ENCODE measurements at regions not wholly inside any gene's neighbourhood (a gene's known extent, or its start where the extent isn't known, plus 50 kb on each side); places are given as distances from the start of the nearest gene placed in this dataset.

GRCh38 chr13:67821606-67822005, 591.5 kb upstream of the PCDH9 start:
- H4K91ac ChIP-seq (replicated peaks; ENCODE audit: insufficient read length, low read length), result no peak overlapping the region
- TF ChIP-seq JUND (IDR thresholded peaks at IDR 0.05; ENCODE audit: low read length), result no peak
- TF ChIP-seq KDM4A (IDR thresholded peaks at IDR 0.05; ENCODE audit: low read depth, low read length, severe bottlenecking), result no peak
- TF ChIP-seq MAFK (IDR thresholded peaks at IDR 0.05; ENCODE audit: low read depth, low read length), result no peak
- H3K79me1 ChIP-seq (ENCODE audit: low read depth, low read length), result no peaks in the 10 kb centered on the region
- DNase-seq (ENCODE audit: low read depth in 1 of 2, low spot score in 2 of 2), result no peak
- H3K4me1 ChIP-seq (replicated peaks in 1 of 4; ENCODE audit: control insufficient read depth in 3 of 4, insufficient read depth in 4 of 4, low read length in 3 of 4), result no peaks in the 10 kb centered on the region
- H3K9me3 ChIP-seq (ENCODE audit: insufficient read depth in 2 of 2, low read depth in 1 of 2, low read length in 1 of 2), result no peaks in the 10 kb centered on the region
- H3K56ac ChIP-seq (replicated peaks; ENCODE audit: insufficient read length, low read depth, low read length), result no peak overlapping the region
- H3K4me2 ChIP-seq (ENCODE audit: insufficient read depth in 1 of 2, low read depth in 2 of 2, low read length in 2 of 2), result no peak overlapping the region
- H4K5ac ChIP-seq (ENCODE audit: insufficient read length, low read depth, low read length), result no peak overlapping the region
- no peaks in the 10 kb centered on the region for H3K23me2 ChIP-seq (ENCODE audit: low read depth, low read length)
- no peaks in the 10 kb centered on the region for H3K36me3 ChIP-seq (ENCODE audit: control insufficient read depth in 2 of 4, insufficient read depth in 4 of 4, low read length in 3 of 4)
- no peak overlapping the region for H2AK5ac ChIP-seq (ENCODE audit: low read depth, low read length)
- ChIA-PET CTCF (ENCODE audit: partially characterized antibody) (no interaction called here), POLR2A (ENCODE audit: partially characterized antibody) (no interaction called here)
- no peaks in the 10 kb centered on the region for H4K20me1 ChIP-seq (replicated peaks in 1 of 2; ENCODE audit: control insufficient read depth in 1 of 2, insufficient read depth in 2 of 2, low read length in 2 of 2)
- no peak overlapping the region for H3K4me3 ChIP-seq (ENCODE audit: extremely low read depth in 1 of 4, insufficient read depth in 2 of 4, low read depth in 3 of 4, low read length in 4 of 4)
- no peak overlapping the region for H3K23ac ChIP-seq (ENCODE audit: insufficient read length)
- H3K79me2 ChIP-seq (ENCODE audit: control insufficient read depth in 1 of 2, insufficient read depth in 2 of 2, low read length in 2 of 2), result no peaks in the 10 kb centered on the region
- no peak for FAIRE-seq
- no peak overlapping the region for H4K8ac ChIP-seq (ENCODE audit: extremely low read depth, insufficient read depth, low read length)
- 90% methylated on average over 2 of the region's 2 CpGs; no CpG with 5 or more reads in 1 of the 2 experiments for WGBS, 2 experiments (ENCODE audit: extremely low coverage in 1 of 2, insufficient coverage in 1 of 2, insufficient read length in 1 of 2, insufficient replicate concordance in 2 of 2, low coverage in 1 of 2, low lambda C conversion rate in 2 of 2, missing lambda C conversion rate in 1 of 2)
- no peak overlapping the region for H2BK20ac ChIP-seq (ENCODE audit: low read length)
- no peak overlapping the region for H3K4ac ChIP-seq (replicated peaks; ENCODE audit: insufficient read length, low read depth, low read length)
- H3K18ac ChIP-seq (ENCODE audit: extremely low read depth, low read length), result no peak overlapping the region
- H3K27me3 ChIP-seq (replicated peaks in 1 of 4; ENCODE audit: control insufficient read depth in 3 of 4, extremely low read depth in 1 of 4, insufficient read depth in 3 of 4, low read length in 3 of 4), result no peaks in the 10 kb centered on the region
- H2AFZ ChIP-seq (ENCODE audit: low read length), result peak overlapping the region; percentile 22; the same call in 1 of the 2 replicates
- no peak overlapping the region for H2BK5ac ChIP-seq (ENCODE audit: low read depth, low read length)
- no peak overlapping the region for H3K9ac ChIP-seq (replicated peaks in 1 of 4; ENCODE audit: extremely low read depth in 1 of 4, low read depth in 3 of 4, low read length in 3 of 4)
- no peak overlapping the region for H3K27ac ChIP-seq (ENCODE audit: low read depth, low read length)
- H2BK120ac ChIP-seq (replicated peaks; ENCODE audit: low read depth, low read length), result no peak overlapping the region
- H3K14ac ChIP-seq (ENCODE audit: insufficient read length), result no peak overlapping the region
- no peak overlapping the region for H2BK12ac ChIP-seq (ENCODE audit: low read depth, low read length)
- no peak overlapping the region for H2BK15ac ChIP-seq (ENCODE audit: low read length)

Data from H1 (cell line).